ENCODE measurements at regions not wholly inside any gene's neighbourhood (a gene's known extent, or its start where the extent isn't known, plus 50 kb on each side); places are given as distances from the start of the nearest gene placed in this dataset.
A peak's percentile ranks its signal among the peaks of the same experiment; 100 is the strongest.

- TF ChIP-seq CTCF (IDR thresholded peaks at IDR 0.05; ENCODE audit: insufficient read depth, missing control alignments): peak; percentile 35
- DNase-seq (ENCODE audit: insufficient read length, low spot score) (no peak), FAIRE-seq (no peak)
Measured at GRCh38 chr5:61933787-61934626, 372.0 kb upstream of the KIF2A start.

- FAIRE-seq (no peak), DNase-seq (ENCODE audit: insufficient read length, low spot score) (no peak)
- TF ChIP-seq CTCF (IDR thresholded peaks at IDR 0.05; ENCODE audit: insufficient read depth, missing control alignments): no peak
Measured at GRCh38 chr5:61941637-61942036, 364.4 kb upstream of the KIF2A start.

GRCh38 chr5:61942462-61943049 is 363.4 kb upstream of the KIF2A start:
- DNase-seq (ENCODE audit: insufficient read length, low spot score): no peak
- FAIRE-seq: no peak
- TF ChIP-seq CTCF (IDR thresholded peaks at IDR 0.05; ENCODE audit: insufficient read depth, missing control alignments): no peak

GRCh38 chr5:61943713-61944112 is 362.3 kb upstream of the KIF2A start:
- no peak for TF ChIP-seq CTCF (IDR thresholded peaks at IDR 0.05; ENCODE audit: insufficient read depth, missing control alignments)
- FAIRE-seq (no peak), DNase-seq (ENCODE audit: insufficient read length, low spot score) (no peak)

GRCh38 chr5:61948151-61948550 is 357.9 kb upstream of the KIF2A start:
- TF ChIP-seq CTCF (IDR thresholded peaks at IDR 0.05; ENCODE audit: insufficient read depth, missing control alignments): no peak
- DNase-seq (ENCODE audit: insufficient read length, low spot score) (no peak), FAIRE-seq (no peak)

- no peak for TF ChIP-seq CTCF (IDR thresholded peaks at IDR 0.05; ENCODE audit: insufficient read depth, missing control alignments)
- DNase-seq (ENCODE audit: insufficient read length, low spot score) (no peak), FAIRE-seq (no peak)
Measured at GRCh38 chr5:61949054-61949678, 356.8 kb upstream of the KIF2A start.
